ENCODE measurements at regions not wholly inside any gene's neighbourhood (a gene's known extent, or its start where the extent isn't known, plus 50 kb on each side); places are given as distances from the start of the nearest gene placed in this dataset.

GRCh38 chr9:31304576-31304975 is 1079.9 kb upstream of the ACO1 start:
- Histone ChIP-seq H3K27ac (ENCODE audit: low read depth, low read length) (no peak overlapping the region), H3K4me1 (ENCODE audit: control insufficient read depth, insufficient read depth, low read length) (no peaks in the 10 kb centered on the region), H3K9ac (ENCODE audit: extremely low read depth, low read length, poor library complexity, severe bottlenecking) (no peak overlapping the region), H3K27me3 (ENCODE audit: control insufficient read depth, insufficient read depth, low read length, poor library complexity, severe bottlenecking) (no peaks in the 10 kb centered on the region), H3K4me3 (ENCODE audit: low read length) (no peak overlapping the region), H3K9me3 (ENCODE audit: control insufficient read depth, low read length) (no peaks in the 10 kb centered on the region), H3K36me3 (ENCODE audit: control insufficient read depth, insufficient read depth, low read length) (no peaks in the 10 kb centered on the region)
- Mint-ChIP-seq H3K36me3 (ENCODE audit: low read depth) (no peaks in the 10 kb centered on the region), H3K4me3 (no peak overlapping the region), H3K27me3 (ENCODE audit: insufficient read depth) (no peaks in the 10 kb centered on the region), H3K9me3 (no peaks in the 10 kb centered on the region), H3K4me1 (no peaks in the 10 kb centered on the region), H3K27ac (no peak overlapping the region)
- DNase-seq = no peak
- TF ChIP-seq CTCF (conservative IDR thresholded peaks at IDR 0.05) = no peak
- 98 to 100% methylated on average over 3 of the region's 3 CpGs for WGBS, 2 experiments (ENCODE audit: insufficient coverage in 1 of 2, insufficient read length in 1 of 2)

DNA sequence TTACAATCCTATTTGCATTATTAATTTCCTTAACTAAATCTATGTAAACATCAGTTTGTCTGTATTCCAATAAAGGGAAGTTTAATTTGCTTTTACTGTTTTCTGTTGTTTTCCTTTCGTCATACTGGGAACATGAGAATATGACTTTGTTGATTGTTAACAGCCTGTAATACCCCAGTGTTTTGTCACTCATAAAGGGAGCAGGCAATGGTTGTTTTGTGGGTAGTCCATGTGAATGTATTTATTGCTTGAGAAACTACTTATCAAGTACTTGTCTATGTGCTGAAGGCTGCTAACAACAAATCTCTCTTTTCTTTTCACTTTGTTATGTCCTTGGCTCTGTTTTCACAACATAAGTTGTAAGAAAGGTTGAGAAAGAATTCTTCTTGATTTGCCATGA is 1070.2 kb upstream of the ACO1 start:
- Histone ChIP-seq H3K9ac (ENCODE audit: extremely low read depth, low read length, poor library complexity, severe bottlenecking) (no peak overlapping the region), H3K4me3 (ENCODE audit: low read length) (no peak overlapping the region), H3K36me3 (ENCODE audit: control insufficient read depth, insufficient read depth, low read length) (no peaks in the 10 kb centered on the region), H3K9me3 (ENCODE audit: control insufficient read depth, low read length) (no peaks in the 10 kb centered on the region), H3K4me1 (ENCODE audit: control insufficient read depth, insufficient read depth, low read length) (no peaks in the 10 kb centered on the region), H3K27me3 (ENCODE audit: control insufficient read depth, insufficient read depth, low read length, poor library complexity, severe bottlenecking) (no peaks in the 10 kb centered on the region), H3K27ac (ENCODE audit: low read depth, low read length) (no peak overlapping the region)
- H3K27me3 Mint-ChIP-seq (ENCODE audit: insufficient read depth) = no peaks in the 10 kb centered on the region
- peaks cover 10% of the 10 kb centered on the region for H3K4me1 Mint-ChIP-seq
- TF ChIP-seq CTCF (conservative IDR thresholded peaks at IDR 0.05) = no peak
- DNase-seq = no peak
- no peaks in the 10 kb centered on the region for H3K9me3 Mint-ChIP-seq
- peak overlapping the region; percentile 17 for H3K27ac Mint-ChIP-seq
- H3K4me3 Mint-ChIP-seq = no peak overlapping the region
- H3K36me3 Mint-ChIP-seq (ENCODE audit: low read depth) = no peaks in the 10 kb centered on the region
- 75 to 90% methylated on average over 1 of the region's 1 CpG for WGBS, 2 experiments (ENCODE audit: insufficient coverage in 1 of 2, insufficient read length in 1 of 2)

GRCh38 chr9:31320494-31320893 is 1063.9 kb upstream of the ACO1 start:
- H3K36me3 Mint-ChIP-seq (ENCODE audit: low read depth) = no peaks in the 10 kb centered on the region
- Histone ChIP-seq H3K9me3 (ENCODE audit: control insufficient read depth, low read length) (no peaks in the 10 kb centered on the region), H3K27me3 (ENCODE audit: control insufficient read depth, insufficient read depth, low read length, poor library complexity, severe bottlenecking) (no peaks in the 10 kb centered on the region), H3K36me3 (ENCODE audit: control insufficient read depth, insufficient read depth, low read length) (no peaks in the 10 kb centered on the region), H3K4me3 (ENCODE audit: low read length) (no peak overlapping the region), H3K9ac (ENCODE audit: extremely low read depth, low read length, poor library complexity, severe bottlenecking) (no peak overlapping the region), H3K4me1 (ENCODE audit: control insufficient read depth, insufficient read depth, low read length) (no peaks in the 10 kb centered on the region), H3K27ac (ENCODE audit: low read depth, low read length) (no peak overlapping the region)
- TF ChIP-seq CTCF (conservative IDR thresholded peaks at IDR 0.05) = no peak
- no peaks in the 10 kb centered on the region for H3K9me3 Mint-ChIP-seq
- no peak overlapping the region for H3K27ac Mint-ChIP-seq
- H3K4me1 Mint-ChIP-seq = peaks cover 13% of the 10 kb centered on the region
- no peak for DNase-seq
- no peak overlapping the region for H3K4me3 Mint-ChIP-seq
- no peaks in the 10 kb centered on the region for H3K27me3 Mint-ChIP-seq (ENCODE audit: insufficient read depth)
- 90 to 94% methylated on average over 5 to 9 of the region's 9 CpGs for WGBS, 2 experiments (ENCODE audit: insufficient coverage in 1 of 2, insufficient read length in 1 of 2)
